ENCODE measurements at regions not wholly inside any gene's neighbourhood (a gene's known extent, or its start where the extent isn't known, plus 50 kb on each side); places are given as distances from the start of the nearest gene placed in this dataset.

GRCh38 chr5:130427222-130427955, 523.1 kb downstream of the CHSY3 start:
- H3K27me3 ChIP-seq (ENCODE audit: insufficient read depth): no peaks in the 10 kb centered on the region
- H3K79me2 ChIP-seq (ENCODE audit: insufficient read depth): no peaks in the 10 kb centered on the region
- no peaks in the 10 kb centered on the region for H3K9me3 ChIP-seq
- WGBS (ENCODE audit: low lambda C conversion rate): 11% methylated on average over 6 of the region's 6 CpGs
- CTCF ChIA-PET: no interaction called here
- no peak overlapping the region for H3K4me2 ChIP-seq
- H2AFZ ChIP-seq (ENCODE audit: low read depth): no peak overlapping the region
- H3K9ac ChIP-seq: no peak overlapping the region
- no peaks in the 10 kb centered on the region for H3K4me1 ChIP-seq (ENCODE audit: control insufficient read depth in 1 of 2, insufficient read depth in 2 of 2, low read depth in 1 of 2, low read length in 1 of 2)
- no peak overlapping the region for H3K27ac ChIP-seq (ENCODE audit: low read depth in 2 of 2, low read length in 1 of 2)
- no peaks in the 10 kb centered on the region for H4K20me1 ChIP-seq (ENCODE audit: insufficient read depth)
- no peak for TF ChIP-seq TCF12 (IDR thresholded peaks at IDR 0.05)
- TF ChIP-seq ELF1 (IDR thresholded peaks at IDR 0.05): no peak
- TF ChIP-seq IRF3 (IDR thresholded peaks at IDR 0.05; ENCODE audit: low read depth, low read length): no peak
- no peak for TF ChIP-seq SIN3A (IDR thresholded peaks at IDR 0.05; ENCODE audit: borderline replicate concordance, low read depth, low read length)
- no peak for TF ChIP-seq EP300 (IDR thresholded peaks at IDR 0.05; ENCODE audit: borderline replicate concordance in 1 of 2, low read depth in 1 of 2, low read length in 1 of 2)
- TF ChIP-seq TAF1 (IDR thresholded peaks at IDR 0.05; ENCODE audit: borderline replicate concordance, low read depth, low read length): no peak
- TF ChIP-seq, protein P1, sequence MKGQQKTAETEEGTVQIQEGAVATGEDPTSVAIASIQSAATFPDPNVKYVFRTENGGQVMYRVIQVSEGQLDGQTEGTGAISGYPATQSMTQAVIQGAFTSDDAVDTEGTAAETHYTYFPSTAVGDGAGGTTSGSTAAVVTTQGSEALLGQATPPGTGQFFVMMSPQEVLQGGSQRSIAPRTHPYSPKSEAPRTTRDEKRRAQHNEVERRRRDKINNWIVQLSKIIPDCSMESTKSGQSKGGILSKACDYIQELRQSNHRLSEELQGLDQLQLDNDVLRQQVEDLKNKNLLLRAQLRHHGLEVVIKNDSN (IDR thresholded peaks at IDR 0.05; ENCODE audit: borderline replicate concordance, low read depth): no peak
- no peak for TF ChIP-seq MEF2A (IDR thresholded peaks at IDR 0.05; ENCODE audit: borderline replicate concordance, low read depth)
- TF ChIP-seq POLR2AphosphoS5 (IDR thresholded peaks at IDR 0.05; ENCODE audit: low read depth, low read length): no peak
- TF ChIP-seq EZH2phosphoT487 (IDR thresholded peaks at IDR 0.05; ENCODE audit: borderline replicate concordance, low read depth): no peak
- no peak for TF ChIP-seq TEAD4 (IDR thresholded peaks at IDR 0.05; ENCODE audit: borderline replicate concordance, insufficient read depth)
- no peak for TF ChIP-seq NRF1 (IDR thresholded peaks at IDR 0.05; ENCODE audit: low read depth, low read length)
- no peak for TF ChIP-seq CHD2 (IDR thresholded peaks at IDR 0.05; ENCODE audit: low read length, partially characterized antibody)
- TF ChIP-seq MXI1 (IDR thresholded peaks at IDR 0.05; ENCODE audit: low read depth, low read length): no peak
- TF ChIP-seq SMC3 (IDR thresholded peaks at IDR 0.05; ENCODE audit: low read depth, low read length): no peak
- TF ChIP-seq, protein P2, sequence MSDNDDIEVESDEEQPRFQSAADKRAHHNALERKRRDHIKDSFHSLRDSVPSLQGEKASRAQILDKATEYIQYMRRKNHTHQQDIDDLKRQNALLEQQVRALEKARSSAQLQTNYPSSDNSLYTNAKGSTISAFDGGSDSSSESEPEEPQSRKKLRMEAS (IDR thresholded peaks at IDR 0.05; ENCODE audit: low read depth): no peak
- TF ChIP-seq GABPA (IDR thresholded peaks at IDR 0.05; ENCODE audit: low read depth): no peak
- TF ChIP-seq, protein P3, sequence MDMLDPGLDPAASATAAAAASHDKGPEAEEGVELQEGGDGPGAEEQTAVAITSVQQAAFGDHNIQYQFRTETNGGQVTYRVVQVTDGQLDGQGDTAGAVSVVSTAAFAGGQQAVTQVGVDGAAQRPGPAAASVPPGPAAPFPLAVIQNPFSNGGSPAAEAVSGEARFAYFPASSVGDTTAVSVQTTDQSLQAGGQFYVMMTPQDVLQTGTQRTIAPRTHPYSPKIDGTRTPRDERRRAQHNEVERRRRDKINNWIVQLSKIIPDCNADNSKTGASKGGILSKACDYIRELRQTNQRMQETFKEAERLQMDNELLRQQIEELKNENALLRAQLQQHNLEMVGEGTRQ (IDR thresholded peaks at IDR 0.05; ENCODE audit: borderline replicate concordance, low read depth, low read length): no peak
- TF ChIP-seq, protein P4, sequence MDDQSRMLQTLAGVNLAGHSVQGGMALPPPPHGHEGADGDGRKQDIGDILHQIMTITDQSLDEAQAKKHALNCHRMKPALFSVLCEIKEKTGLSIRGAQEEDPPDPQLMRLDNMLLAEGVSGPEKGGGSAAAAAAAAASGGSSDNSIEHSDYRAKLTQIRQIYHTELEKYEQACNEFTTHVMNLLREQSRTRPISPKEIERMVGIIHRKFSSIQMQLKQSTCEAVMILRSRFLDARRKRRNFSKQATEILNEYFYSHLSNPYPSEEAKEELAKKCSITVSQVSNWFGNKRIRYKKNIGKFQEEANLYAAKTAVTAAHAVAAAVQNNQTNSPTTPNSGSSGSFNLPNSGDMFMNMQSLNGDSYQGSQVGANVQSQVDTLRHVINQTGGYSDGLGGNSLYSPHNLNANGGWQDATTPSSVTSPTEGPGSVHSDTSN (IDR thresholded peaks at IDR 0.05): no peak
- TF ChIP-seq YY1 (IDR thresholded peaks at IDR 0.05; ENCODE audit: low read depth): no peak
- no peaks in the 10 kb centered on the region for H3K9me2 ChIP-seq
- no peaks in the 10 kb centered on the region for H3K36me3 ChIP-seq (replicated peaks in 1 of 2; ENCODE audit: control insufficient read depth in 1 of 2, insufficient read depth in 2 of 2, low read length in 1 of 2)
- POLR2A ChIA-PET: no interaction called here
- no peak overlapping the region for H3K4me3 ChIP-seq (ENCODE audit: low read depth in 2 of 2, low read length in 1 of 2)
- no peaks in the 10 kb centered on the region for H3F3A ChIP-seq (replicated peaks; ENCODE audit: insufficient read depth)
- no peak for DNase-seq
